ENCODE measurements at regions not wholly inside any gene's neighbourhood (a gene's known extent, or its start where the extent isn't known, plus 50 kb on each side); places are given as distances from the start of the nearest gene placed in this dataset.

- TF ChIP-seq CTCF (IDR thresholded peaks at IDR 0.05; ENCODE audit: insufficient read depth, low read length): no peak
- TF ChIP-seq REST (IDR thresholded peaks at IDR 0.05; ENCODE audit: insufficient replicate concordance, low read depth): no peak
- TF ChIP-seq POLR2AphosphoS5 (IDR thresholded peaks at IDR 0.05; ENCODE audit: low read depth): no peak
- TF ChIP-seq SPI1 (IDR thresholded peaks at IDR 0.05; ENCODE audit: borderline replicate concordance, low read depth): no peak
Measured at GRCh38 chr5:108531367-108532128, 149.7 kb upstream of the FBXL17 start.

All from HL-60 (cell line).